ENCODE measurements at regions not wholly inside any gene's neighbourhood (a gene's known extent, or its start where the extent isn't known, plus 50 kb on each side); places are given as distances from the start of the nearest gene placed in this dataset.

- Histone ChIP-seq H3K4me1 (ENCODE audit: insufficient read depth, insufficient read length) (no peaks in the 10 kb centered on the region), H3K9me3 (ENCODE audit: insufficient read depth, low read length) (peaks cover 21% of the 10 kb centered on the region; the same call in 1 of the 2 replicates), H3K4me3 (ENCODE audit: insufficient read length, low read depth) (no peak overlapping the region), H3K36me3 (ENCODE audit: insufficient read depth, insufficient read length, low read length) (no peaks in the 10 kb centered on the region), H3K27me3 (ENCODE audit: insufficient read depth, insufficient read length) (no peaks in the 10 kb centered on the region), H3K9ac (ENCODE audit: insufficient read length, low read depth) (no peak overlapping the region)
- no peak for DNase-seq (ENCODE audit: low read depth, low spot score)
- no peak for TF ChIP-seq ZNF274 (IDR thresholded peaks at IDR 0.05; ENCODE audit: low read depth, low read length)
- no peak for TF ChIP-seq SUZ12 (IDR thresholded peaks at IDR 0.05; ENCODE audit: extremely low read depth, insufficient read depth, insufficient read length)
- TF ChIP-seq YY1 (IDR thresholded peaks at IDR 0.05; ENCODE audit: insufficient read depth, insufficient read length), result no peak
Observed at GRCh38 chr13:40452038-40452666, 214.3 kb downstream of the FOXO1 start.

- H3K9me3 ChIP-seq (ENCODE audit: insufficient read depth, low read length), result peaks cover 21% of the 10 kb centered on the region; the same call in 1 of the 2 replicates
- TF ChIP-seq YY1 (IDR thresholded peaks at IDR 0.05; ENCODE audit: insufficient read depth, insufficient read length), result no peak
- no peak for TF ChIP-seq ZNF274 (IDR thresholded peaks at IDR 0.05; ENCODE audit: low read depth, low read length)
- TF ChIP-seq SUZ12 (IDR thresholded peaks at IDR 0.05; ENCODE audit: extremely low read depth, insufficient read depth, insufficient read length), result no peak
- no peak for DNase-seq (ENCODE audit: low read depth, low spot score)
- H3K36me3 ChIP-seq (ENCODE audit: insufficient read depth, insufficient read length, low read length), result no peaks in the 10 kb centered on the region
- no peak overlapping the region for H3K9ac ChIP-seq (ENCODE audit: insufficient read length, low read depth)
- H3K4me1 ChIP-seq (ENCODE audit: insufficient read depth, insufficient read length), result no peaks in the 10 kb centered on the region
- no peak overlapping the region for H3K4me3 ChIP-seq (ENCODE audit: insufficient read length, low read depth)
- no peaks in the 10 kb centered on the region for H3K27me3 ChIP-seq (ENCODE audit: insufficient read depth, insufficient read length)
Observed at GRCh38 chr13:40452741-40453334, 213.6 kb downstream of the FOXO1 start.

GRCh38 chr13:40453351-40454021 is 213.0 kb downstream of the FOXO1 start:
- H3K9ac ChIP-seq (ENCODE audit: insufficient read length, low read depth), result no peak overlapping the region
- H3K9me3 ChIP-seq (ENCODE audit: insufficient read depth, low read length), result peaks cover 21% of the 10 kb centered on the region; the same call in 1 of the 2 replicates
- H3K4me1 ChIP-seq (ENCODE audit: insufficient read depth, insufficient read length), result no peaks in the 10 kb centered on the region
- no peaks in the 10 kb centered on the region for H3K36me3 ChIP-seq (ENCODE audit: insufficient read depth, insufficient read length, low read length)
- H3K27me3 ChIP-seq (ENCODE audit: insufficient read depth, insufficient read length), result no peaks in the 10 kb centered on the region
- no peak for DNase-seq (ENCODE audit: low read depth, low spot score)
- TF ChIP-seq ZNF274 (IDR thresholded peaks at IDR 0.05; ENCODE audit: low read depth, low read length) (no peak), YY1 (IDR thresholded peaks at IDR 0.05; ENCODE audit: insufficient read depth, insufficient read length) (no peak), SUZ12 (IDR thresholded peaks at IDR 0.05; ENCODE audit: extremely low read depth, insufficient read depth, insufficient read length) (no peak)
- no peak overlapping the region for H3K4me3 ChIP-seq (ENCODE audit: insufficient read length, low read depth)

GRCh38 chr13:40456397-40456953 is 210.0 kb downstream of the FOXO1 start:
- Histone ChIP-seq H3K4me3 (ENCODE audit: insufficient read length, low read depth) (no peak overlapping the region), H3K4me1 (ENCODE audit: insufficient read depth, insufficient read length) (peaks cover 2% of the 10 kb centered on the region), H3K9me3 (ENCODE audit: insufficient read depth, low read length) (no peaks in the 10 kb centered on the region), H3K9ac (ENCODE audit: insufficient read length, low read depth) (no peak overlapping the region), H3K27me3 (ENCODE audit: insufficient read depth, insufficient read length) (no peaks in the 10 kb centered on the region), H3K36me3 (ENCODE audit: insufficient read depth, insufficient read length, low read length) (no peaks in the 10 kb centered on the region)
- DNase-seq (ENCODE audit: low read depth, low spot score), result no peak
- TF ChIP-seq ZNF274 (IDR thresholded peaks at IDR 0.05; ENCODE audit: low read depth, low read length) (no peak), SUZ12 (IDR thresholded peaks at IDR 0.05; ENCODE audit: extremely low read depth, insufficient read depth, insufficient read length) (no peak), YY1 (IDR thresholded peaks at IDR 0.05; ENCODE audit: insufficient read depth, insufficient read length) (no peak)

GRCh38 chr13:40456979-40457553 is 209.4 kb downstream of the FOXO1 start:
- no peaks in the 10 kb centered on the region for H3K9me3 ChIP-seq (ENCODE audit: insufficient read depth, low read length)
- TF ChIP-seq YY1 (IDR thresholded peaks at IDR 0.05; ENCODE audit: insufficient read depth, insufficient read length) (no peak), ZNF274 (IDR thresholded peaks at IDR 0.05; ENCODE audit: low read depth, low read length) (no peak), SUZ12 (IDR thresholded peaks at IDR 0.05; ENCODE audit: extremely low read depth, insufficient read depth, insufficient read length) (no peak)
- DNase-seq (ENCODE audit: low read depth, low spot score), result no peak

GRCh38 chr13:40457929-40458719 is 208.3 kb downstream of the FOXO1 start:
- no peaks in the 10 kb centered on the region for H3K9me3 ChIP-seq (ENCODE audit: insufficient read depth, low read length)
- H3K9ac ChIP-seq (ENCODE audit: insufficient read length, low read depth), result no peak overlapping the region
- H3K27me3 ChIP-seq (ENCODE audit: insufficient read depth, insufficient read length), result no peaks in the 10 kb centered on the region
- TF ChIP-seq ZNF274 (IDR thresholded peaks at IDR 0.05; ENCODE audit: low read depth, low read length) (no peak), SUZ12 (IDR thresholded peaks at IDR 0.05; ENCODE audit: extremely low read depth, insufficient read depth, insufficient read length) (no peak)
- H3K4me1 ChIP-seq (ENCODE audit: insufficient read depth, insufficient read length), result peaks cover 2% of the 10 kb centered on the region
- H3K4me3 ChIP-seq (ENCODE audit: insufficient read length, low read depth), result no peak overlapping the region
- DNase-seq (ENCODE audit: low read depth, low spot score), result no peak
- no peaks in the 10 kb centered on the region for H3K36me3 ChIP-seq (ENCODE audit: insufficient read depth, insufficient read length, low read length)

More at GRCh38 chr13:40456979-40457553, 209.4 kb downstream of the FOXO1 start:
- Histone ChIP-seq H3K4me3 (ENCODE audit: insufficient read length, low read depth) (no peak overlapping the region), H3K4me1 (ENCODE audit: insufficient read depth, insufficient read length) (peaks cover 2% of the 10 kb centered on the region), H3K36me3 (ENCODE audit: insufficient read depth, insufficient read length, low read length) (no peaks in the 10 kb centered on the region), H3K27me3 (ENCODE audit: insufficient read depth, insufficient read length) (no peaks in the 10 kb centered on the region), H3K9ac (ENCODE audit: insufficient read length, low read depth) (no peak overlapping the region)
